B cell (primary cell): ENCODE measurements at regions not wholly inside any gene's neighbourhood (a gene's known extent, or its start where the extent isn't known, plus 50 kb on each side); places are given as distances from the start of the nearest gene placed in this dataset.
"Not testable (repeated sequence)": the region's sequence is repeated elsewhere in the genome, so short reads cannot be mapped to it uniquely, and the experiment has no call there.

Experiments used
- ATAC-seq: fragments of 200-7000 bp; cut with Tn5 transposase; one replicate; pipeline ENCODE4 v1.10.0; 2021; ENCODE audit warnings: low read depth, mild to moderate bottlenecking, moderate number of reproducible peaks, moderate library complexity
- CTCF ChIA-PET: fragments of 350-600 bp; sonication (Branson Sonifier 250); formaldehyde crosslinking; loops from one replicate; lab custom pipeline; 2021; ENCODE audit warnings: antibody characterized with exemption, inconsistent platforms; lab: Charles Lee
- POLR2A ChIA-PET: fragments of 350-600 bp; sonication (Branson Sonifier 250); formaldehyde crosslinking; loops from one replicate; lab custom pipeline; 2021; ENCODE audit warnings: antibody characterized with exemption; lab: Charles Lee
- DNase-seq: peaks from one replicate; pipeline ENCODE4 v3.0.0; 2013
- H2AFZ ChIP-seq: 2 replicates; pipeline ENCODE4 v1.6.1; 2012; ENCODE audit warnings: mild to moderate bottlenecking, low read depth, low read length; ENCODE audit not compliant: insufficient read depth, poor library complexity, severe bottlenecking
- H3K27ac ChIP-seq, 2 donors: 1 replicate in 1 of 2; 2 replicates in 1 of 2; pipeline ENCODE4 v1.5.1; 2012 to 2013; ENCODE audit warnings: low read length in 2 of 2, mild to moderate bottlenecking in 2 of 2, moderate library complexity in 1 of 2
- H3K27me3 ChIP-seq, 4 experiments: fragments of 200-600 bp in 1 of 4; sonication (generic) in 1 of 4; replicated peaks in 1 of 4; 1 replicate in 2 of 4; 2 replicates in 2 of 4; pipeline versions ENCODE4 v1.6.1 to v1.7.0; 2013 to 2016; ENCODE audit warnings: low read length in 3 of 4, mild to moderate bottlenecking in 2 of 4, mixed read lengths in 1 of 4, moderate library complexity in 1 of 4; ENCODE audit not compliant: insufficient read depth in 4 of 4, control insufficient read depth in 3 of 4; ENCODE audit errors: control extremely low read depth in 1 of 4
- H3K36me3 ChIP-seq, 2 experiments: replicated peaks in 1 of 2; 1 replicate in 1 of 2; 2 replicates in 1 of 2; pipeline versions ENCODE4 v1.6.1 to v1.7.1; 2013; ENCODE audit warnings: low read length in 1 of 2; ENCODE audit not compliant: insufficient read depth in 2 of 2, control insufficient read depth in 1 of 2; ENCODE audit errors: control extremely low read depth in 1 of 2, extremely low read depth in 1 of 2
- H3K4me1 ChIP-seq, 2 donors: fragments of 200-600 bp in 1 of 2; sonication (generic) in 1 of 2; 1 replicate in 1 of 2; 2 replicates in 1 of 2; pipeline versions ENCODE4 v1.5.1 to v1.6.1; 2013 to 2017; ENCODE audit warnings: low read length in 2 of 2; ENCODE audit not compliant: control insufficient read depth in 2 of 2, insufficient read depth in 2 of 2
- H3K4me2 ChIP-seq: replicated peaks from 2 replicates; pipeline ENCODE3; 2012; ENCODE audit warnings: mild to moderate bottlenecking, low read depth, low read length; ENCODE audit not compliant: poor library complexity, severe bottlenecking
- H3K4me3 ChIP-seq, 5 experiments: fragments of 200-600 bp in 1 of 5; sonication (generic) in 1 of 5; 1 replicate in 3 of 5; 2 replicates in 2 of 5; pipeline versions ENCODE4 v1.5.1 to v1.7.0; 2011 to 2016; ENCODE audit warnings: low read length in 4 of 5, mild to moderate bottlenecking in 4 of 5, low read depth in 2 of 5, control low read depth in 1 of 5, moderate library complexity in 1 of 5; ENCODE audit not compliant: insufficient read depth in 1 of 5; ENCODE audit errors: control extremely low read depth in 1 of 5, extremely low read depth in 1 of 5
- H3K79me2 ChIP-seq: fragments of 200-600 bp; sonication (generic); one replicate; pipeline ENCODE4 v1.6.0; 2016; ENCODE audit warnings: low read length; ENCODE audit not compliant: control insufficient read depth, insufficient read depth
- H3K9ac ChIP-seq: fragments of 200-600 bp; sonication (generic); 2 replicates; pipeline ENCODE4 v1.6.1; 2017; ENCODE audit warnings: mild to moderate bottlenecking, low read length, moderate library complexity
- H3K9me3 ChIP-seq, 3 donors: one replicate each; pipeline versions ENCODE4 v1.6.1 to v1.7.1; 2013; ENCODE audit warnings: low read length in 2 of 3; ENCODE audit not compliant: control insufficient read depth in 2 of 3, insufficient read depth in 1 of 3; ENCODE audit errors: control extremely low read depth in 1 of 3
- H4K20me1 ChIP-seq: 2 replicates; pipeline ENCODE4 v1.6.0; 2012; ENCODE audit warnings: mild to moderate bottlenecking, low read length; ENCODE audit not compliant: insufficient read depth, control insufficient read depth, poor library complexity, severe bottlenecking
- H3K27ac Mint-ChIP-seq: one replicate; pipeline ENCODE4 v1.8.0; 2021; ENCODE audit warnings: mixed read lengths
- H3K27me3 Mint-ChIP-seq: one replicate; pipeline ENCODE4 v1.8.0; 2021; ENCODE audit warnings: mixed read lengths
- H3K4me1 Mint-ChIP-seq: one replicate; pipeline ENCODE4 v1.8.0; 2021; ENCODE audit warnings: mixed read lengths
- H3K4me3 Mint-ChIP-seq: one replicate; pipeline ENCODE4 v1.8.0; 2021; ENCODE audit warnings: mixed read lengths
- H3K9me3 Mint-ChIP-seq: one replicate; pipeline ENCODE4 v1.8.0; 2022; ENCODE audit warnings: mixed read lengths; ENCODE audit not compliant: insufficient read depth
- CTCF ChIP-seq: fragments of 200-600 bp; IDR thresholded peaks from one replicate; pipeline ENCODE4 v1.8.0; 2022; ENCODE audit warnings: antibody characterized with exemption, mild to moderate bottlenecking
- EZH2 ChIP-seq: IDR thresholded peaks from 2 replicates; pipeline ENCODE4 v1.6.1; 2012; ENCODE audit warnings: borderline replicate concordance, low read depth, mild to moderate bottlenecking, moderate library complexity, low read length; ENCODE audit not compliant: insufficient read depth, poor library complexity, severe bottlenecking
- WGBS: methylation state at CpG from one replicate; pipeline ENCODE4 v1.1.5; 2013; ENCODE audit warnings: missing lambda C conversion rate; ENCODE audit not compliant: insufficient coverage; 5-methylcytosine and 5-hydroxymethylcytosine counted together
- intact Hi-C: fragments of 100-400 bp; cut with micrococcal nuclease; formaldehyde crosslinking; loops from one replicate; pipeline ENCODE4 v1.10.0; 2022

GRCh38 chr15:91357486-91357885 is 257.4 kb downstream of the SV2B start:
- no peaks in the 10 kb centered on the region for H3K79me2 ChIP-seq
- peaks cover 18% of the 10 kb centered on the region for H3K27me3 Mint-ChIP-seq
- H3K36me3 ChIP-seq = no peaks in the 10 kb centered on the region
- no peak for TF ChIP-seq EZH2
- no peak for TF ChIP-seq CTCF
- no peak for DNase-seq
- intact Hi-C loops = no loop called here
- H3K27me3 ChIP-seq = peaks cover 0 to 2% (median 0%) of the 10 kb centered on the region in 4 experiments
- no peaks in the 10 kb centered on the region for H3K4me1 ChIP-seq
- H2AFZ ChIP-seq = no peak overlapping the region
- WGBS = 97% methylated on average over 5 of the region's 10 CpGs
- no peaks in the 10 kb centered on the region for H4K20me1 ChIP-seq
- H3K4me1 Mint-ChIP-seq = no peaks in the 10 kb centered on the region
- H3K4me3 ChIP-seq = no peak overlapping the region
- no peak overlapping the region for H3K4me3 Mint-ChIP-seq
- ChIA-PET CTCF (no interaction called here), POLR2A (no interaction called here)
- no peak overlapping the region for H3K27ac ChIP-seq
- H3K9ac ChIP-seq = no peak overlapping the region
- no peak overlapping the region for H3K4me2 ChIP-seq
- no peak overlapping the region for H3K27ac Mint-ChIP-seq
- ATAC-seq = no peak
- peaks cover 0 to 1% (median 0%) of the 10 kb centered on the region in 3 donors for H3K9me3 ChIP-seq
- H3K9me3 Mint-ChIP-seq = no peaks in the 10 kb centered on the region

DNA sequence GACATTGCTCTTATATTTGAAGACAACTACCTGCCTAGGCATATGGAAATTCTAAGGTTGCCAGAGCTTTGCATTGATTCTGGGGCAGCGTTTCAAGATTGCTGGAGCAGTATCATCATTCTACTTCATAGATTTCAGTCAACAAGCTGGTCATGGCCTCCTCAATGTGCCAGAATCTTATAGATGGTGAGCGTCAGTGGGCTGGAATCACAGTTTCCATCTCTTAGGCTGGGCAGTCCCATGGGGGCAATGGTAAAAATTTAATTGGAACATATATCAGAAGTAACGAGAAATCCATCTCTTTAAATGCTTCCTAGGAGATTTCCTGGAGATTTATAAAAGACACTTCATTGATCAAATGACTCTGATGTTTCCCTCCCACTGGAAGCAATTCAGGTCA is 258.3 kb downstream of the SV2B start:
- intact Hi-C loops = no loop called here
- H3K27me3 Mint-ChIP-seq = peaks cover 18% of the 10 kb centered on the region
- POLR2A ChIA-PET = no interaction called here
- Histone ChIP-seq H3K9ac (no peak overlapping the region), H3K36me3 (no peaks in the 10 kb centered on the region), H3K4me1 (no peaks in the 10 kb centered on the region), H3K27me3 (peaks cover 0 to 2% (median 0%) of the 10 kb centered on the region in 4 experiments), H3K79me2 (no peaks in the 10 kb centered on the region), H4K20me1 (no peaks in the 10 kb centered on the region), H3K4me2 (no peak overlapping the region), H3K4me3 (no peak overlapping the region), H3K27ac (no peak overlapping the region), H3K9me3 (peaks cover 0 to 1% (median 0%) of the 10 kb centered on the region in 3 donors), H2AFZ (no peak overlapping the region)
- no peak overlapping the region for H3K4me3 Mint-ChIP-seq
- ATAC-seq (no peak), DNase-seq (no peak)
- H3K27ac Mint-ChIP-seq = no peak overlapping the region
- no peaks in the 10 kb centered on the region for H3K4me1 Mint-ChIP-seq
- H3K9me3 Mint-ChIP-seq = peaks cover 2% of the 10 kb centered on the region
- CTCF ChIA-PET = no interaction called here
- TF ChIP-seq CTCF (no peak), EZH2 (no peak)
- 100% methylated on average over 1 of the region's 3 CpGs for WGBS

DNA sequence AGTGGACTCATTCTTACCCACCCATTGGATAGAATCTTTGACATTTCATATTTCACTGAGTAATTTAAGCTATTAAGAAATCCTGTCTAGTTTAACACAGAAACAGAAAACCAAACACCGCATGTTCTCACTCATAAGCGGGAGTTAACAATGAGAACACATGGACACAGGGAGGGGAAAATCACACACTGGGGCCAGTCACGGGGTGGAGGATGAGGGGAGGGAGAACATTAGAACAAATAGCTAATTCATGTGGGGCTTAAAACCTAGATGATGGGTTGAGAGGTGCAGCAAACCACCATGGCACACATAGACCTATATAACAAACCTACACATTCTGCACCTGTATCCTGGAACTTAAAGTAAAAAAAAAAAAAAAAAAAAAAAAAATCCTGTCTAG is 261.6 kb downstream of the SV2B start:
- H3K27ac ChIP-seq, POLR2A ChIA-PET, H3K4me3 Mint-ChIP-seq, H3K27me3 ChIP-seq, ATAC-seq, H3K79me2 ChIP-seq, DNase-seq, CTCF ChIA-PET, H2AFZ ChIP-seq, H3K4me1 ChIP-seq, H3K4me2 ChIP-seq, H4K20me1 ChIP-seq, H3K36me3 ChIP-seq, H3K27ac Mint-ChIP-seq, H3K9ac ChIP-seq, intact Hi-C loops, H3K9me3 ChIP-seq, H3K4me1 Mint-ChIP-seq, H3K4me3 ChIP-seq: not testable (repeated sequence)
- Mint-ChIP-seq H3K27me3 (peaks cover 14% of the 10 kb centered on the region), H3K9me3 (peaks cover 13% of the 10 kb centered on the region)
- WGBS = no CpG with 5 or more reads among the region's 3 CpGs
